ENCODE measurements at regions not wholly inside any gene's neighbourhood (a gene's known extent, or its start where the extent isn't known, plus 50 kb on each side); places are given as distances from the start of the nearest gene placed in this dataset.
A peak's percentile ranks its signal among the peaks of the same experiment; 100 is the strongest.

GRCh38 chr9:115300874-115301273, 182.9 kb upstream of the TNC start:
- no peaks in the 10 kb centered on the region for H3K9me3 ChIP-seq (ENCODE audit: control insufficient read depth, low read depth, low read length)
- no peak overlapping the region for H3K4me3 ChIP-seq (ENCODE audit: low read length)
- no peak for DNase-seq
- H3K27ac ChIP-seq (ENCODE audit: low read length): no peak overlapping the region
- H3K36me3 ChIP-seq (ENCODE audit: control insufficient read depth, insufficient read depth, low read length): no peaks in the 10 kb centered on the region
- H3K27me3 ChIP-seq (ENCODE audit: control insufficient read depth, insufficient read depth, low read length): no peaks in the 10 kb centered on the region
- H3K4me1 ChIP-seq (ENCODE audit: control insufficient read depth, insufficient read depth, low read length): peaks cover 11% of the 10 kb centered on the region
- no CpG with 5 or more reads among the region's 2 CpGs for WGBS (ENCODE audit: insufficient coverage, low lambda C conversion rate)

- 20% methylated on average over 1 of the region's 5 CpGs for WGBS (ENCODE audit: insufficient coverage, low lambda C conversion rate)
- Histone ChIP-seq H3K4me1 (ENCODE audit: control insufficient read depth, insufficient read depth, low read length) (peaks cover 5% of the 10 kb centered on the region), H3K27me3 (ENCODE audit: control insufficient read depth, insufficient read depth, low read length) (no peaks in the 10 kb centered on the region), H3K4me3 (ENCODE audit: low read length) (no peak overlapping the region), H3K36me3 (ENCODE audit: control insufficient read depth, insufficient read depth, low read length) (no peaks in the 10 kb centered on the region), H3K9me3 (ENCODE audit: control insufficient read depth, low read depth, low read length) (no peaks in the 10 kb centered on the region), H3K27ac (ENCODE audit: low read length) (no peak overlapping the region)
- DNase-seq: no peak
These were observed 183.6 kb upstream of the TNC start for GRCh38 chr9:115301581-115301980.

GRCh38 chr9:115305543-115305942, 187.6 kb upstream of the TNC start:
- no peak for DNase-seq
- Histone ChIP-seq H3K4me3 (ENCODE audit: low read length) (no peak overlapping the region), H3K27ac (ENCODE audit: low read length) (no peak overlapping the region), H3K36me3 (ENCODE audit: control insufficient read depth, insufficient read depth, low read length) (no peaks in the 10 kb centered on the region), H3K27me3 (ENCODE audit: control insufficient read depth, insufficient read depth, low read length) (no peaks in the 10 kb centered on the region), H3K9me3 (ENCODE audit: control insufficient read depth, low read depth, low read length) (no peaks in the 10 kb centered on the region), H3K4me1 (ENCODE audit: control insufficient read depth, insufficient read depth, low read length) (no peaks in the 10 kb centered on the region)
- WGBS (ENCODE audit: insufficient coverage, low lambda C conversion rate): no CpG with 5 or more reads among the region's 3 CpGs

- no peaks in the 10 kb centered on the region for H3K36me3 ChIP-seq (ENCODE audit: control insufficient read depth, insufficient read depth, low read length)
- no peak overlapping the region for H3K4me3 ChIP-seq (ENCODE audit: low read length)
- no peak overlapping the region for H3K27ac ChIP-seq (ENCODE audit: low read length)
- H3K9me3 ChIP-seq (ENCODE audit: control insufficient read depth, low read depth, low read length): no peaks in the 10 kb centered on the region
- no peaks in the 10 kb centered on the region for H3K4me1 ChIP-seq (ENCODE audit: control insufficient read depth, insufficient read depth, low read length)
- no CpG with 5 or more reads among the region's 2 CpGs for WGBS (ENCODE audit: insufficient coverage, low lambda C conversion rate)
- no peaks in the 10 kb centered on the region for H3K27me3 ChIP-seq (ENCODE audit: control insufficient read depth, insufficient read depth, low read length)
- no peak for DNase-seq
These were observed 188.9 kb upstream of the TNC start for GRCh38 chr9:115306865-115307264.

DNA sequence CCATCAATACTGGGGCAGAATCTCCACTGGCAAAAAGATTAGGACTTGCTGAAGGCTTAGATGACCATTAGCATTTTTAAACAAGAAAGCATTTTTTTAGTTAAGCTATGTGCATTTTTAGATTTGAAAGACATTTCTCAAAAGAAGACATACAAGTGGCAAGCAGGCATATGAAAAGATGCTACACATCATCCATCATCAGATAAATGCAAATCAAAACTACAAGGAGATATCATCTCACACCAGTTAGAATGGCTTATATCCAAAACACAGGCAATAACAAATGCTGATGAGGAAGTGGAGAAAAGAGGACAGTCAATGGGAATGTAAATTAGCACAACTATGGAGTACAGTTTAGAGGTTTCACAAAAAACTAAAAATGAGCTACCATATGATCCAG, 195.6 kb upstream of the TNC start:
- H3K9me3 ChIP-seq (ENCODE audit: control insufficient read depth, low read depth, low read length): no peaks in the 10 kb centered on the region
- no peak for DNase-seq
- H3K4me1 ChIP-seq (ENCODE audit: control insufficient read depth, insufficient read depth, low read length): no peaks in the 10 kb centered on the region
- no peaks in the 10 kb centered on the region for H3K27me3 ChIP-seq (ENCODE audit: control insufficient read depth, insufficient read depth, low read length)
- H3K27ac ChIP-seq (ENCODE audit: low read length): no peak overlapping the region
- no peak overlapping the region for H3K4me3 ChIP-seq (ENCODE audit: low read length)
- no peaks in the 10 kb centered on the region for H3K36me3 ChIP-seq (ENCODE audit: control insufficient read depth, insufficient read depth, low read length)

GRCh38 chr9:115326461-115326860, 208.5 kb upstream of the TNC start:
- no peak for DNase-seq

DNA sequence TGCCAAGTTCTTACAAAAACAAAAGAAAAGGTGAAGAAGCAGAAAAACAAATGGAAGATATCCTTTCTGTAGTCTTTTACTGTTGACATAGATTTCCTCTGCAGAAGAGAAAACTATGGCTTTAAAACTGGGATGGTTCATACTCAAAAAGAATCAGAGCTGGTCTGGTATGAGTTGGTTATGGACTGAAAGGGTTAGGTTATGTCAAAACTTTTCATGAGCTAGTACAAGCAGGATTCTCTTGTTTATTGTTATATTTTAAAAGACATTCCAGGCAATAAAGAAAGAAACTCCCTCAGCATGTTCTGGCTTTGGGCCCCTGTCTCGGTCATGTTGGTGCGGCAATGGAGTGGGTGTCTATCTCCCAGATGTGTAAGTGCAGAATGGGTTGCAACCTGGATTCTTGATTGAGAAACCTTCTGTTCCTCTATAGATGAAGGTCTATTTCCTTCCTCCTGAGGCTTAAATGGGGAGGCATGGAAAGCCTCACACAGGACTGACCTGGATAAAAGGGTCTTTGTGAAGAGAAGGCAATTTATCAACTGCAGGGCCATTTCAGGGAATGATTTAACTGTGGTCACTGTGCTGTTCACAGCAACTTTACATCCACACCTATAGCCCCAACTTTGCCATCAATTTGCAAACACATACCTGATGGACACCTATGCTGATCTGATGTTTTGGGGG, 209.6 kb upstream of the TNC start:
- H3K4me3 ChIP-seq (ENCODE audit: low read length): no peak overlapping the region
- no peaks in the 10 kb centered on the region for H3K36me3 ChIP-seq (ENCODE audit: control insufficient read depth, insufficient read depth, low read length)
- no CpG with 5 or more reads among the region's 2 CpGs for WGBS (ENCODE audit: insufficient coverage, low lambda C conversion rate)
- no peaks in the 10 kb centered on the region for H3K27me3 ChIP-seq (ENCODE audit: control insufficient read depth, insufficient read depth, low read length)
- no peak for DNase-seq
- H3K27ac ChIP-seq (ENCODE audit: low read length): no peak overlapping the region
- H3K9me3 ChIP-seq (ENCODE audit: control insufficient read depth, low read depth, low read length): no peaks in the 10 kb centered on the region
- H3K4me1 ChIP-seq (ENCODE audit: control insufficient read depth, insufficient read depth, low read length): no peaks in the 10 kb centered on the region

More at GRCh38 chr9:115326461-115326860, 208.5 kb upstream of the TNC start:
- no CpG with 5 or more reads among the region's 3 CpGs for WGBS (ENCODE audit: insufficient coverage, low lambda C conversion rate)
- Histone ChIP-seq H3K9me3 (ENCODE audit: control insufficient read depth, low read depth, low read length) (no peaks in the 10 kb centered on the region), H3K27me3 (ENCODE audit: control insufficient read depth, insufficient read depth, low read length) (no peaks in the 10 kb centered on the region), H3K4me3 (ENCODE audit: low read length) (no peak overlapping the region), H3K36me3 (ENCODE audit: control insufficient read depth, insufficient read depth, low read length) (no peaks in the 10 kb centered on the region), H3K4me1 (ENCODE audit: control insufficient read depth, insufficient read depth, low read length) (no peaks in the 10 kb centered on the region), H3K27ac (ENCODE audit: low read length) (no peak overlapping the region)

GRCh38 chr9:115328228-115328627, 210.3 kb upstream of the TNC start:
- no CpG with 5 or more reads among the region's 2 CpGs for WGBS (ENCODE audit: insufficient coverage, low lambda C conversion rate)
- no peak overlapping the region for H3K4me3 ChIP-seq (ENCODE audit: low read length)
- H3K27ac ChIP-seq (ENCODE audit: low read length): no peak overlapping the region
- H3K9me3 ChIP-seq (ENCODE audit: control insufficient read depth, low read depth, low read length): no peaks in the 10 kb centered on the region
- H3K4me1 ChIP-seq (ENCODE audit: control insufficient read depth, insufficient read depth, low read length): no peaks in the 10 kb centered on the region
- no peaks in the 10 kb centered on the region for H3K36me3 ChIP-seq (ENCODE audit: control insufficient read depth, insufficient read depth, low read length)
- H3K27me3 ChIP-seq (ENCODE audit: control insufficient read depth, insufficient read depth, low read length): no peaks in the 10 kb centered on the region
- peak in 1 of 2 donors; percentile 9 for DNase-seq

DNA sequence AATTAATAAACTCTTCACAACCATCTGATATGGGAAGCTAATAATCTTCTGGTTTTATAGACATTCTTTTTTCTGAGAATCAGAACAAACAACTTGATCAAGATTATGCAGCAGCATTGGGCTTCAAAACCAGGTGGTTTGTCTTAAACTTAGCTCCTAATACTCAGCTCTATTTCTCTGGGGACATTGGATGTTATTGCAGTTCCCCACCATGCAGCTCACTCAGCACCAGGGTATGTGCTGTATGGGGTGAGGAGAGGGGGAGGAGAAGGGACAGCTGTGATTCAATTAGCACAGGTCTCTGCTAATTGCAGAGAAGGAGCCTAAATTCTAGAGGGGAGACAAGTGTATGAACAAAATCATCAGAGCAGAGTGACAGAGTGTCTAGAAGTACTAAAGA, 210.7 kb upstream of the TNC start:
- no peak overlapping the region for H3K4me3 ChIP-seq (ENCODE audit: low read length)
- no peak overlapping the region for H3K27ac ChIP-seq (ENCODE audit: low read length)

DNA sequence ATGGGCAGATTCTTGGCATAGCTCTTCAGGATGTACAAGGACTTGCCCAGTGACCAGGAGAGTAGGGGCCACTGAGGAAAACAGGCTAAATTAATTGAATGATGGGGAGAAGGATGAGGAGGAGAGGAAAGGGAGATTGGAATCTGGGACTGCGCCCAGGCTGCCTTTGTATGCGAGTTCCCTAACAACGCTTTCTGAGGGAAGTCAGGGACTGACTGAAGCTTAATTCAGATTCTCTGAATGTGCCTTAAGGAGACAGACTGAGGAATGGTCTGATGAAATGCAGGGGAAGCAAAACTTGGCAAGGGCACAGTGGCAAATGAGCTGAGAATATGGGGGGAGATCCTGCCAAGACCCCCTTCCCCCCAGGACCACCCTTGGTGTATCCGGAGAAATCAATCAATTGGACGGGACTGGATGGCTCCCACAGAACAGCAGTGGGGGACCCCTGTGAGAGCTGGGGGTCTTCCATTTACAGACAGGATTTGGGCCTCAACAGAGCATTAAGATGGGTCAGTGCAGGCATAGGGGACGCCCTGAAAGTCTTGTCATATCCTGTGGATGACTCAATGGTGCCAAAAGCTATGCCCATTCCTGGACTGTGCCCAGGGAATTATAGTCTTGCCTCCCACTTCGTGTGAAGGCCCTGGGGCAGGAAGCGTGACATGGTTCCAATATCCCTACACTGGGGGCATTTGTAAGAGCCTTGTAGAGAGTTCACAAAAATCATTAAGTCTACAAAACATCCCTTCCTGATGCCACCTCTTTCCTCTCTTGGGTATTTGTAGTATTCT, 215.5 kb upstream of the TNC start:
- Histone ChIP-seq H3K27me3 (ENCODE audit: control insufficient read depth, insufficient read depth, low read length) (no peaks in the 10 kb centered on the region), H3K4me3 (ENCODE audit: low read length) (no peak overlapping the region), H3K27ac (ENCODE audit: low read length) (no peak overlapping the region), H3K9me3 (ENCODE audit: control insufficient read depth, low read depth, low read length) (no peaks in the 10 kb centered on the region), H3K36me3 (ENCODE audit: control insufficient read depth, insufficient read depth, low read length) (no peaks in the 10 kb centered on the region), H3K4me1 (ENCODE audit: control insufficient read depth, insufficient read depth, low read length) (no peaks in the 10 kb centered on the region)
- WGBS (ENCODE audit: insufficient coverage, low lambda C conversion rate): no CpG with 5 or more reads among the region's 8 CpGs
- DNase-seq: no peak

More for the DNA sequence above, 210.7 kb upstream of the TNC start:
- H3K27me3 ChIP-seq (ENCODE audit: control insufficient read depth, insufficient read depth, low read length): no peaks in the 10 kb centered on the region
- H3K4me1 ChIP-seq (ENCODE audit: control insufficient read depth, insufficient read depth, low read length): no peaks in the 10 kb centered on the region
- H3K9me3 ChIP-seq (ENCODE audit: control insufficient read depth, low read depth, low read length): no peaks in the 10 kb centered on the region
- H3K36me3 ChIP-seq (ENCODE audit: control insufficient read depth, insufficient read depth, low read length): no peaks in the 10 kb centered on the region
- no peak for DNase-seq

DNA sequence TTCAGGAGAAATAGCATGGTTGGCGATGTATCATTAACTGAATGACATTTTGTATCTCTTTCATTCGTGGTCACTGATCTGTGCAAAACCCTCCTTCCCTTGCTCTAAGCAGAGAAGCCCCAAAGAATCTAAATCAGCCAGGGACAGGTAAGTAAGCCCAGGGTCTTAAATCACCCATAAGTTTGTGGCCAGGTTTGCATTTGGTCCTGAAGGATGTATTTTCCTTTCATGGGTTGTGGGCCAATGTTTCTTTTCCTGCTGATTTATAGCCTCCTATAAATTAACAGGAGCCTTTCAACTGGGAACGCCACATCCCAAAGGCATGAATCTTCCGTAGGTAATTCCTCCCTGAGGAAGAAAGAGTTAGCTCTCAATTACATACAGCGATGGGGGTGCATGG, 217.5 kb upstream of the TNC start:
- DNase-seq: no peak
- Histone ChIP-seq H3K4me1 (ENCODE audit: control insufficient read depth, insufficient read depth, low read length) (no peaks in the 10 kb centered on the region), H3K27me3 (ENCODE audit: control insufficient read depth, insufficient read depth, low read length) (no peaks in the 10 kb centered on the region), H3K36me3 (ENCODE audit: control insufficient read depth, insufficient read depth, low read length) (no peaks in the 10 kb centered on the region), H3K9me3 (ENCODE audit: control insufficient read depth, low read depth, low read length) (no peaks in the 10 kb centered on the region), H3K4me3 (ENCODE audit: low read length) (no peak overlapping the region), H3K27ac (ENCODE audit: low read length) (no peak overlapping the region)
- WGBS (ENCODE audit: insufficient coverage, low lambda C conversion rate): 83% methylated on average over 1 of the region's 5 CpGs

All from large intestine (tissue), 3 donors.